Astrocyte of the spinal cord (primary cell): ENCODE measurements at regions not wholly inside any gene's neighbourhood (a gene's known extent, or its start where the extent isn't known, plus 50 kb on each side); places are given as distances from the start of the nearest gene placed in this dataset.

Experiments used
- DNase-seq: peaks from one replicate; pipeline ENCODE4 v3.0.0; 2011; ENCODE audit warnings: low read depth, low spot score
- H3K4me3 ChIP-seq: 2 replicates; pipeline ENCODE4 v1.5.1; 2011; ENCODE audit warnings: low read depth, mild to moderate bottlenecking, low read length, moderate library complexity
- in situ Hi-C: cut with HindIII; loops from 2 replicates; pipeline ENCODE4 v1.10.0; 2017; ENCODE audit warnings: low sequenced_read_pairs
- TF ChIP-seq, protein P1 (sequence below): IDR thresholded peaks from 2 replicates; pipeline ENCODE4 v1.5.1; 2012; ENCODE audit warnings: low read depth, mild to moderate bottlenecking, low read length, inconsistent platforms

DNA sequence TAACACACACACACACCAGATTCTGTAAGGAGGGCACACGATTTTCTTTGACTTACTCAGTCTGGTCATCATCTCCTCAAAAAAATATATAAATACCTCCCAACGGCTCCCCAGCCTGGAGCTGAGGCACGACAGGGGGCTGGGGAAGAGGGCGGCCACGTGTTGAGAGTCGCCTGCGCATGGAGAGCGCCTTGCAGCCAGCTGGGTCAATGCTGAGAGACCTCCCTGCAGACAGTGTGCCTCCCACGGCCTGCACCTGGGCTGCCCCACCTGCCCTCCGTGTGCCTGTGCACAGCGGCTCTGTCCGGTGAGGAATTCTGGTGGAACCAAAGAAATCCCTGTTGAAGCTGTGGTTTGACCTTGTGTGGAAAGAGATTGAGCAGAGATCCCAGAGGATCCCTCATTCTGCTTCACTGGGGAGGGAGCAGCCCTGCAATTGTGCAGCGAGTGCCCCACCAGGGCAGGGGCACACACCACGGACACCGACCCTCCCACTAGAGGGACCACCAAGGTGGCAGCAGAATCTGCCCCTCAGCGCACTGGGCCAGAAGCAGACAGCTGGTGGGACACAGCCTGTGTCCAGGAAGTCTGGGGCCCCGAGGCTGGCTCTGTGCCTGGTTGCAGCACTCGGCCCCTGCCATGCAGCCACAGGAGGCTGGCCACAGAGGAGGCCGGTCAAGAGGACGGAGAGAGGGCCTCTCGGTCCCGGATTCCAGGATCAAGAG is 150.5 kb upstream of the PPP2R2D start:
- DNase-seq: no peak
- H3K4me3 ChIP-seq: no peak overlapping the region
- in situ Hi-C loops: no loop called here
- TF ChIP-seq, protein P1, sequence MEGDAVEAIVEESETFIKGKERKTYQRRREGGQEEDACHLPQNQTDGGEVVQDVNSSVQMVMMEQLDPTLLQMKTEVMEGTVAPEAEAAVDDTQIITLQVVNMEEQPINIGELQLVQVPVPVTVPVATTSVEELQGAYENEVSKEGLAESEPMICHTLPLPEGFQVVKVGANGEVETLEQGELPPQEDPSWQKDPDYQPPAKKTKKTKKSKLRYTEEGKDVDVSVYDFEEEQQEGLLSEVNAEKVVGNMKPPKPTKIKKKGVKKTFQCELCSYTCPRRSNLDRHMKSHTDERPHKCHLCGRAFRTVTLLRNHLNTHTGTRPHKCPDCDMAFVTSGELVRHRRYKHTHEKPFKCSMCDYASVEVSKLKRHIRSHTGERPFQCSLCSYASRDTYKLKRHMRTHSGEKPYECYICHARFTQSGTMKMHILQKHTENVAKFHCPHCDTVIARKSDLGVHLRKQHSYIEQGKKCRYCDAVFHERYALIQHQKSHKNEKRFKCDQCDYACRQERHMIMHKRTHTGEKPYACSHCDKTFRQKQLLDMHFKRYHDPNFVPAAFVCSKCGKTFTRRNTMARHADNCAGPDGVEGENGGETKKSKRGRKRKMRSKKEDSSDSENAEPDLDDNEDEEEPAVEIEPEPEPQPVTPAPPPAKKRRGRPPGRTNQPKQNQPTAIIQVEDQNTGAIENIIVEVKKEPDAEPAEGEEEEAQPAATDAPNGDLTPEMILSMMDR: no peak

DNA sequence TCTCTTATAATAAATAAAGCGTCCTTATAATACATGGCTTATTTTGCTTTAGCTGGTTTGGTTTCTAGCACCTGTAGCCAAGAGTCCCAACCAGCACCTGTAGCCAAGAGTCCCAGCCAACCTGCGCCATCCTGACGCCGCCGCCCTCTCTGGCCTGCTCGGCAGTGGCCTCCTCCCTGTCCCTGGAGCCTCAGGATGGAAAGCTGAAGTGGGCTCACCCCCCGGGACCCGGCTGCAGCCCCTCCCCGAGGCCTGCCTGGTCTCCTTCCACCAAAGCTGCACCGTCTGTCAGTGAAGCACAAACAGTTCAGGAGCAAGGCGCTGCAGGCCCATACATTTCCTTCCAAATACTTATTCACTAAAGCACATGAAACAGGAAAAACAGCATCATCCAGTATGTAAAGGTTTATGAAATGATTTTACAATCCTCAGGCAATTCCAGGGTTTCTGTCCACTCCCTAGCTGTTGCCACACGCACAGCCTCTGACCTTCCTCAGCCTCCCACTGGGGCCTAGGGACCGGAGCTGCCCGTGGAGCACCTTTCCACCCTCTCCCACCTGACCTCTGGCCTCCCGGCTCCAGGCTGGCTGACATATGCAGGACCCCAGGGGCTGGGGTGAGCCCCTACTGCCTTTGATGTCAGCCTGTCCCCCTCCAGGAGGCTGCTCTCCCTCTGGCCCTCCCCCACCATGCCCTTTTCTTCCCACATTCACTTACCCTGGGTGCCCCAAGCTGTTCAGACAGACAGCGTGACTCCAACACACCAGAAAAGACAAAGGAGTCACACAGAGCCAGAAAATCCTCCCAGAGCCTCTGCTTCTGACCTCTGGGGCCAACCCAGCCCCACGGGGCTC is 149.6 kb upstream of the PPP2R2D start:
- no peak overlapping the region for H3K4me3 ChIP-seq
- DNase-seq: no peak
- TF ChIP-seq, protein P1: no peak
- in situ Hi-C loops: no loop called here

DNA sequence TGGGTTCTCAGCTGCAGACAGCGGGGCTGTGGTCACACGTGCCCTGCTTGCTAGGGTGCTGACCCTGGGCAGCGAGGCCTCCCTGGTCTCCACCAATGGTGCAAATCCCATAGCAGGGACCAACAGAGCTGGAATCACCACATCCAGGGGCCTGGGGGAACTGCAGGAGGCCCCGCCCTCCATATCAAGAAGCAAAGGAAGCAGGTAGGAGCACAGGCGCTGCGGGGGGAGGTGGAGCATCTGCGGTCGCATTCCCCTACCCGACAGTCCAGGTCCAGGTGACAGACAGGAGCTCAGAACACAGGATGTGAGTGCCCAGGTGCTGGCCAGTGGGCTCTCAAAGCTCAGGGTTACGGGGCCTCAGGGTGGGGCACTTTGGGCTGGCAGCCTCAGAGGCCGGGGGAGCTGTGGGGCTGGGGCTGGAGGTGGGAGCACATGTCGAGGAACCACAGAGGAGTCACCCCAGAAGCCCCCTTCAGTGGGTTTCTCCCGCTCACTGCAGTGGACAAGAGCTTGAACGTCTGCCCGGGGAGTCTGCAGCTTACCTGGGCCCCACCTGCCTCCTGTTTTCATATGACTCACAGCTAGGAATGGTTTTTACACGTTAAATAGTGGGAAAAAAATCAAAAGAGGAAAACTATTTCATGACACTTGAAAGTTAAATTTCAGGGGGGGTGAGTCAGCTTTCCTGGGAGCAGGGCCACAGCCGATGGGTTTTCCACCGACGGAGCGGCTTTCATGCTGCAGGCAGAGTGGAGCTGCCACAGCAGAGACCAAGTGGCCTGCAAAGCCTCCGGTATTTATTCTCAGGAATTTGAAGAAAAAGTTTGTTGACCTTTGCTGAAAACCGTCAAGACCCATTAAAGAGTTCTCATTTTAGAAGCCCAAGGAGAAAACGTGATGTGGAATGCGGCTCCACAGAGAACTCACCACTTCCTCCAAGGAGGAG is 148.7 kb upstream of the PPP2R2D start:
- DNase-seq: no peak
- H3K4me3 ChIP-seq: no peak overlapping the region
- in situ Hi-C loops: no loop called here
- TF ChIP-seq, protein P1: no peak

DNA sequence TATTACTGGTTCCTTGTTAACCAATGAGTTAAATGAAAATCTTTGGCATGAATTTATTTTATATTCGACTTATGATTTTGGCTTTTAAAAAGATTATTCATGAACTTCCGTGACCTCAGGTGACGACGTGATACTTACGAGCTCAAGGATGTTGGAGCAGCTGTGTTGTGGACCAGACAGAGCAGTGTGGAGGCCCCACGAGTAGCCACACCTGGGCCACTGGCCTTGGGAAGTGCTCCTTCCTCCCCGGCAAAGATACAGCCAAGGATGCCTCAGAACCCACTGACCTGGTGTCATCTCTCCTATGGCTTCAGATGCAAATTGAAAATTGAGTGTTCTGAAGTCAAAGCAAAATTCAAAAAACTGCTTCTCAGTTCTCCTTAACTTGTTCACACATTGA is 147.5 kb upstream of the PPP2R2D start:
- H3K4me3 ChIP-seq: no peak overlapping the region
- DNase-seq: no peak
- in situ Hi-C loops: no loop called here
- TF ChIP-seq, protein P1: no peak

DNA sequence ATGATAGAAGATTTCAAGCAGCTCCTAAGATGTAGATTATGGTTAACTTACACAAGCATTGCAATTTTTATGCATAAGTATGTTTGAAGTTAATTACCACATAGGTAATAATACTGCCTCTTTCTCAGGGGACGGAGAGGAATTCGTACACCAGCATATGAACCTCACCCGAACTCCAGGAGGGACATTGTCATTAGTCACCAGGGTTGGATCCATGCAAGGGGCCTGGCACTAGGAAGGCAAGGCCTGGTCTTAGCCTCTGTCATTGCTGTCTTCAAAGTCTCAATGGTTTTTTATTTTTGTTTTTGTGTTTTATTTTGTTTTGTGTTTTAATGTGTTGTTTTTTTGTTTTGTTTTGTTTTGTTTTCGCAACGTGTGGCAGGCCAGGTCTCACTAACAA is 145.6 kb upstream of the PPP2R2D start:
- in situ Hi-C loops: no loop called here
- TF ChIP-seq, protein P1: no peak
- no peak overlapping the region for H3K4me3 ChIP-seq
- DNase-seq: no peak
